HEK293T (cell line): ENCODE measurements at regions not wholly inside any gene's neighbourhood (a gene's known extent, or its start where the extent isn't known, plus 50 kb on each side); places are given as distances from the start of the nearest gene placed in this dataset.

ENCODE experiments used
- ARNT ChIP-seq: fragments of 450-650 bp; IDR thresholded peaks from 2 replicates; pipeline ENCODE4 v1.6.1; 2017; ENCODE audit warnings: mild to moderate bottlenecking
- BHLHE40 ChIP-seq: fragments of 450-650 bp; IDR thresholded peaks from 2 replicates; pipeline ENCODE4 v1.6.1; 2016; ENCODE audit warnings: mild to moderate bottlenecking, moderate library complexity, borderline replicate concordance
- CTBP1 ChIP-seq: fragments of 450-650 bp; IDR thresholded peaks from 2 replicates; pipeline ENCODE4 v1.6.1; 2016; ENCODE audit warnings: borderline replicate concordance
- ELF4 ChIP-seq: fragments of 450-650 bp; IDR thresholded peaks from 2 replicates; pipeline ENCODE4 v1.6.1; 2017; ENCODE audit warnings: antibody characterized with exemption
- FOXA1 ChIP-seq: fragments of 450-650 bp; IDR thresholded peaks from 2 replicates; pipeline ENCODE4 v1.6.1; 2016; ENCODE audit warnings: mild to moderate bottlenecking
- FOXM1 ChIP-seq: fragments of 450-650 bp; IDR thresholded peaks from 2 replicates; pipeline ENCODE4 v1.6.1; 2017; ENCODE audit warnings: mild to moderate bottlenecking, borderline replicate concordance
- HDGF ChIP-seq: fragments of 450-650 bp; IDR thresholded peaks from 2 replicates; pipeline ENCODE4 v1.6.1; 2017; ENCODE audit warnings: antibody characterized with exemption, borderline replicate concordance
- L3MBTL2 ChIP-seq: fragments of 450-650 bp; conservative IDR thresholded peaks from 2 replicates; pipeline ENCODE4 v1.6.1; 2016; ENCODE audit warnings: mild to moderate bottlenecking
- LEF1 ChIP-seq: fragments of 450-650 bp; IDR thresholded peaks from 2 replicates; pipeline ENCODE4 v1.6.1; 2017; ENCODE audit warnings: mild to moderate bottlenecking, borderline replicate concordance
- SP1 ChIP-seq: fragments of 450-650 bp; IDR thresholded peaks from 2 replicates; pipeline ENCODE4 v1.6.1; 2017
- TARDBP ChIP-seq: fragments of 450-650 bp; IDR thresholded peaks from 2 replicates; pipeline ENCODE4 v1.6.1; 2016

DNA sequence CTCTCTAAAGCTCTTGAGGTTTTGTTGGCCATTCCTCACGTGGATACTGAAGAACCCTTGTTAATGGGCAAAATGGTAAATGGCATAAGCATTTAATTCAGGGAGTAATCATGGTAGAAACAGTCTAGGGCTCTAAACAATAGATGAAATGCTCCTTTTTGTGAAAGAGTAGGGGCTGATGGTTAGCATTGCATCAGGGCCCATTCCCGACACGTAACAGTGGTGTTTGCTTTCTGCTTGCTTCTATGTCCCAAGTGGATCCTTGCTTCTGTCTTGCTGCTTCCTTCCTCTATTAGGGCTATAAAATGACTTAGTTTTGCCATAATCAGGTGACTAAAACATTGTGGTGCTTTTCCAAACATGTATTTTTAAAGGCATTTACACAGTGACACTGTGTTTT, 230.9 kb upstream of the AFF2 start:
- TF ChIP-seq SP1 (no peak), TARDBP (no peak), LEF1 (no peak), L3MBTL2 (no peak), HDGF (no peak), FOXM1 (no peak), FOXA1 (no peak), CTBP1 (no peak), ELF4 (no peak), ARNT (no peak), BHLHE40 (no peak)
